H1 (cell line): ENCODE measurements at regions not wholly inside any gene's neighbourhood (a gene's known extent, or its start where the extent isn't known, plus 50 kb on each side); places are given as distances from the start of the nearest gene placed in this dataset. TPM values are rescaled to one million over a fixed set of nuclear protein-coding genes. Genes with fewer than 3 reads are reported as not detected.

ENCODE experiments used
- small RNA-seq: library from polyadenylated mRNA; stranded (forward); fragments of <200 nt; extraction: miRNeasy Mini kit (QIAGEN cat#:217004); gene quantifications from one replicate; pipeline ENCODE3, GENCODE V24; 2013; ENCODE audit not compliant: insufficient read depth

Small RNAs in the stretch of these regions (small RNA-seq; reads per million reads assigned to genes)
- gene RNA5SP44 (not detected), gene RNU6-608P (not detected)
